Fibroblast of pulmonary artery (primary cell): ENCODE measurements at regions not wholly inside any gene's neighbourhood (a gene's known extent, or its start where the extent isn't known, plus 50 kb on each side); places are given as distances from the start of the nearest gene placed in this dataset.

ENCODE experiments used
- DNase-seq: peaks from one replicate; pipeline ENCODE4 v3.0.0-alpha.2; 2010; ENCODE audit warnings: low read depth
- H3K4me3 ChIP-seq: replicated peaks from 2 replicates; pipeline ENCODE4 v1.5.1; 2011; ENCODE audit warnings: low read depth, mild to moderate bottlenecking, control low read depth, low read length, moderate library complexity
- TF ChIP-seq, protein P1 (sequence below): IDR thresholded peaks from 2 replicates; pipeline ENCODE4 v1.5.1; 2011; ENCODE audit warnings: mild to moderate bottlenecking, control low read depth, low read length, inconsistent platforms; ENCODE audit errors: missing control alignments

DNA sequence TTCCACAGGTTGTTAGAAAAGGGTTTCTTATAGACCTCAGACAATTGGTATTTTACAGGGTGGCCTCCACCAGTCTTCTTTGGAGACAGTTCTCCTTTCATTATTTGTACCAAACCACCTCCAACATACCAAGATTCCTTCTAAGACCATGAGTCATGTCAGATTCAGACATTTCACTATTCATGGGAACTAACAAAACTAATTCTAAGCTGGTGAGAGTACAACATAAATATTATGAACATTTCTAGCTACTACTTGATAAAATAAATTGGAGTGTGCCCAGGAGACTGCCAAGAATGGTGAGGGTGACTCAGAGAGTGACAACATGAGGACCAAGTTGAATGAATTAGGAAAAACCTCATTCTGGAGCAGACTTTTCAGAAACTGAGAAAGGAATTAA, 494.6 kb upstream of the LRRC4C start:
- no peak overlapping the region for H3K4me3 ChIP-seq
- TF ChIP-seq, protein P1, sequence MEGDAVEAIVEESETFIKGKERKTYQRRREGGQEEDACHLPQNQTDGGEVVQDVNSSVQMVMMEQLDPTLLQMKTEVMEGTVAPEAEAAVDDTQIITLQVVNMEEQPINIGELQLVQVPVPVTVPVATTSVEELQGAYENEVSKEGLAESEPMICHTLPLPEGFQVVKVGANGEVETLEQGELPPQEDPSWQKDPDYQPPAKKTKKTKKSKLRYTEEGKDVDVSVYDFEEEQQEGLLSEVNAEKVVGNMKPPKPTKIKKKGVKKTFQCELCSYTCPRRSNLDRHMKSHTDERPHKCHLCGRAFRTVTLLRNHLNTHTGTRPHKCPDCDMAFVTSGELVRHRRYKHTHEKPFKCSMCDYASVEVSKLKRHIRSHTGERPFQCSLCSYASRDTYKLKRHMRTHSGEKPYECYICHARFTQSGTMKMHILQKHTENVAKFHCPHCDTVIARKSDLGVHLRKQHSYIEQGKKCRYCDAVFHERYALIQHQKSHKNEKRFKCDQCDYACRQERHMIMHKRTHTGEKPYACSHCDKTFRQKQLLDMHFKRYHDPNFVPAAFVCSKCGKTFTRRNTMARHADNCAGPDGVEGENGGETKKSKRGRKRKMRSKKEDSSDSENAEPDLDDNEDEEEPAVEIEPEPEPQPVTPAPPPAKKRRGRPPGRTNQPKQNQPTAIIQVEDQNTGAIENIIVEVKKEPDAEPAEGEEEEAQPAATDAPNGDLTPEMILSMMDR = no peak
- peak; percentile 65 for DNase-seq

DNA sequence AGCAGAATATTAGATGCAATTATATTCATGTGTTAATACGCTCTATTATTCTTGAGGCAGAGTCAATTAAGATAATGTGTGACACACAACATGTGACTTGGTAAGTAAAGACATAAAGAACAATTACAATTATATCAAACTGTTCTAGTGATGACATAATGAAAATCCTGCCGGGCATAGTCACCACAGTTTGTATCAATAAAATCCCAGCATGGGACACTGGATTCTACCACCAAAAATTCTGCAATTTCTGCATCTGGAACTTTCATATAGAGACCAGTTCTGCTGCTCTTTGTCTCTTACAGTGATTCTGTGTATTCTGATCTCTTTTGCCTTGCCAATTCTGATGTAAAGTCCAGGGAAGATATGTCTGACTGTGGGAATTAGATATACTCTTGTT, 495.6 kb upstream of the LRRC4C start:
- TF ChIP-seq, protein P1 = no peak
- H3K4me3 ChIP-seq = no peak overlapping the region
- DNase-seq = no peak

DNA sequence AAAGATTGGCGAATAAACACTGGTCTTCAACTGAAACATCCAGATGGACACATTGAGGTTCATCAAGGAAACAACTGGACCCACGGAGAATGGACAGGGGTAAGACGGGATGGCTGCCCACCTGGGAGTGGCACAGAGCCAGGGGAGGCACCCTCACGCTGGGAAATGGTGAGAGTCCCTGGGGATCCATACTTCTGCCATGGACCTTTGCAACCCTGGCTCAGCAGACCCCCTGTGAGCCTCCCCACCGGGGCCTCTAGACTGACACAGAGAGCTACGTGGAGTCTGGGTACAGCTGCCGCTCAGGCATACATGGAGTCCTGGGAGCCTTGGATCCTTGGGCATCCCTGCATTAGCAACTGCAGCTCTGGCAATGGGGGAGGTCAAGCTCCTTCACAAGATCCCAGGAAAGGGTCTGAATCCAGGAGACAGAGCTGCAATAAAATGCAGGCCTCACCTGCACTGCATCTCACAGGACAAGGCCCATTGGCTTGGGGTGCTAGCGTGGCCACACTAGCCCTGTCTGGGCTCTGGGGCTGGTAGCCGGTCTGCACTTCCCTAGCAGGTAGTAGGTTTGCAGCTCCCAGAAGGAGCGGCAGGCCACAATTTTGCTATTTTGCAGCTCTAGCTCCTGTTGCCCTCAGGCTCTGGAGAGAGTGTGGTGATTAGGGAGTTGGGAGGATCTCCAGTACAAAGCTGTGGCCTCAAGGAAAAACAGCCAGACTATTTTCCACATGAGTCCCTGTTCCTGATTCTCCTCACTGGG, 496.4 kb upstream of the LRRC4C start:
- TF ChIP-seq, protein P1 = no peak
- H3K4me3 ChIP-seq = no peak overlapping the region
- no peak for DNase-seq

DNA sequence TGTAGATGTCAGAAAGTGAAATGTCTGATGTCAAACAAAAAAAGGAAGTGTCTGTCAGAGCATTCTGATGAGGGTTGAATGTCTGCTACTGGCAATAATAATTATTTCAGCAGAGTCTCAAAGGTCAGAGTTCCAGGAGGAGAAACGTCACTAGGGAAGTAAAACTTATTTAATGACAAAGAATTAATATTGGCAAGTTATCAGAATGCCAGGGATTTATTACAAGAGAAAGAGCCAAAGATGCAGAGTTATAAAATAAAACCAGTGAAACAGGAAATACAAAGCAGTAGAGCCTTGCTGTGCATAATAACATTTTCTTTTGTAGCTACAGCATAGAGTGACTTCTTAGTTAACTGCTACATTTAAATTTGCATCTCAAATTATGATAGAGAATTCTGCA, 504.0 kb upstream of the LRRC4C start:
- DNase-seq = no peak
- no peak overlapping the region for H3K4me3 ChIP-seq
- TF ChIP-seq, protein P1 = no peak

DNA sequence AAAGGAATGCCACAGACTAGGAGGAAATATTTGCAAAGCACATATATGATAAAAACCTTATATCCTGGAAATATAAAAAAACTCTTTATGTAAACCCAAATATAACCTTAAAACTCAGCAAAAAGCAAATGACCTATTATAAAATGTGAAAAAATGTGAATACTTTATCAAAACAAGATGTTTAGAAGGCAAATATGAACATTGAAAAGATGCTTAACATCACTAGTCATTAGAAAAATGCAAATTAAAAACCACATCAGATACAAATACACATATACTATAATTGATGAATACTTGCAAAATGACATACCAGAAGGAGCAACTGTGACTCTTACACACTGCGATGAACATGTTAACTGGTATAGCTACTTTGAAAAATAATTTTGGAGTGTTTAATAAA, 511.2 kb upstream of the LRRC4C start:
- TF ChIP-seq, protein P1 = no peak
- H3K4me3 ChIP-seq = no peak overlapping the region
- DNase-seq = no peak

DNA sequence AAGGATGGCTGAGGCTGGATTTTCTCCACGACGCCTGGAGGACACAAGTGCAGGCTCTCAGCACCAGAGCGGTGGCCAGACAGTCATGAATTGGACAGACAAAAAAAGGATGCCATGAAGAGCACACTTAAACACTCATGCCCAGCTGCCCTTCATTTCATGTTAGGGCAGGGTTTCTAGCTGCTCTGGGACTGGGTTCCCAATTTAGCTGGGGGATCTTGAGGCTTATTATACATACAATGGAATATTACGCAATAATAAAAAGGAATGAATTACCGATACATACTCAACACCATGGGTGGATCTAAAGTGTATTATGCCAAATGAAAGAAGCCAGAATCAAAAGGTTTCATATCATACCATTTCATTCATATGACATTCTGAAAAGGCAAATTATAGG, 512.1 kb upstream of the LRRC4C start:
- TF ChIP-seq, protein P1 = no peak
- no peak for DNase-seq
- H3K4me3 ChIP-seq = no peak overlapping the region

DNA sequence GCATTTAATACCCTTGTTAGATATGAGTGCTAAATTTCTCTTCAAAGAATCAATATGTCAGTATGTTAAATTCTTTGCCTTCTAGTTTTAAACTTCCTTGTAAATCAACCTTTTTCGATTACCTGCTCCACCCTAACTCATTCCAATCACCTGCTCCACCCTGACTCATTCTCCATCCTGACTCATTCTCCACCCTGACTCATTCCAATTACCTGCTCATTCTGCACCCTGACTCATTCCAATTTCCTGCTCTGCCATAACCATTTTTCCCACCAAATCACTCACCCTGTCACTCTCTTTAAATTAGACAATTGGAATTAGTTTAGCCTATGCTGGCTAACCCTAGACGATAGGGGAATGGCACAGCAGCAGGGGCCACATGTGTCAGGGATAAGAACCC, 519.5 kb upstream of the LRRC4C start:
- H3K4me3 ChIP-seq = no peak overlapping the region
- TF ChIP-seq, protein P1 = no peak
- no peak for DNase-seq
